A172 (cell line): ENCODE measurements at regions not wholly inside any gene's neighbourhood (a gene's known extent, or its start where the extent isn't known, plus 50 kb on each side); places are given as distances from the start of the nearest gene placed in this dataset.

Experiments used
- DNase-seq: peaks from one replicate; pipeline ENCODE4 v3.0.0-alpha.2; 2015; ENCODE audit warnings: low spot score

DNA sequence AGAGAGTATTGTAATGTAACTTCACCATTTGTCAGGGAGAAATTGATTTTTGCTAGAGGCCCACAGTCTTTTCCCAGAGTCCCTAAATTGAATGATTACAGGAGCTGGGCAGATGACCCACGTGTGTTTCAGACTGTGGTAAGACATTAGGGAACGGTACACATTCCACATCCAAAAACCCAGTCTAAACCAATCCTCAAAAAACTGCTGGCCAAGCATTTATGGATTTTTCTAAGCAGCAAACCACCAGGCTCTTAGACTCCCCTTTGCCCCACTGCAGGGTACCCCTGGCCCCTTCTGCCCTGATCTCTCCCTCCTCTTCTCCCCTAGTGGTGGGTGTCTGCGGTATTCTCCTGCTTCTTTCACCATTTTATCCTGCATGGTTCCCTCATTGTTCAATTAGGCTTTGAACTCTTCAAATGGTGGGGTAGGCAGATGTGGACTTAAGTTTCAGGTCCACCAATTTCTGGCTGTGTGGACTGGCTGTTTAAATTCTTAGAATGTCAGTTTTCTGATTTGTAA is 135.5 kb upstream of the SORCS3 start:
- DNase-seq: no peak

- no peak for DNase-seq
Observed at GRCh38 chr10:104509981-104510380, 131.1 kb upstream of the SORCS3 start.

DNA sequence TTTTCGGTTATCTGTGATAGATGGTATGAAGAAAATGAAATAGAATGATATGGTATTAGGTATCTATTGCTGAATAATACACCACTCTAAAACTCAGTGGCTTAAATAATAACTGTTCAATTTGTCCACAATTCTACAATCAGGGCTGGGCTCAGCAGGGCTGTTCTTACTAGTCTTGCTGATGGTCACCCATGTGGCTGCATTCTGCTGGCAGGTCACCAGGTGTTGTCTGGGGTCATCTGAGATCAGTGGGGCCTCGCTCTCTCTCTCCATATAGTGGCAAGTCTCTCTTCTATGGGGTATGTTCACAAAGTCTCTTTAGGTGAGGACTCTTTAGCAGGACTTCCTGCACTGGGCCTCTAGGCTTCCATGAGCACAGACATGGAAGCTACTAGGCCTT is 130.4 kb upstream of the SORCS3 start:
- DNase-seq: no peak

DNA sequence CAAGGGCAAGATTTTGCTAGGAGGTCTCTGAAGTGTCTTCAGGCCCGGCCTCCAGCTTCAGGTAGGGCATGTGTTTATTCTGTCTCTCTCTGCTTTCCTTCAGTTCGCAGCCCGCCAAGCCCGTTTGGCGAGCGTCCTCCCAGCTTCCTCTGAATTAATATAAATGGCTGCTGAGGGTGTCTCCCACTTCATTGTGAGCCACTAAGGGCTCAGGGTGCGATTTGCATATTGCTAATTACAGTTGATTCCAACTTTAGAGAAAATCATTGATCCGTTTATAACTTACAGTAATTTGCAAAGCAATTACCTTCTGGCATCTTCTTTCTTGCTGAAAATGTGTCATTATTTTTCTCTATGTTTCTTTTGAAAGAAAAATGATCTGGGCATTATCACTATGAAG is 128.3 kb upstream of the SORCS3 start:
- no peak for DNase-seq

DNA sequence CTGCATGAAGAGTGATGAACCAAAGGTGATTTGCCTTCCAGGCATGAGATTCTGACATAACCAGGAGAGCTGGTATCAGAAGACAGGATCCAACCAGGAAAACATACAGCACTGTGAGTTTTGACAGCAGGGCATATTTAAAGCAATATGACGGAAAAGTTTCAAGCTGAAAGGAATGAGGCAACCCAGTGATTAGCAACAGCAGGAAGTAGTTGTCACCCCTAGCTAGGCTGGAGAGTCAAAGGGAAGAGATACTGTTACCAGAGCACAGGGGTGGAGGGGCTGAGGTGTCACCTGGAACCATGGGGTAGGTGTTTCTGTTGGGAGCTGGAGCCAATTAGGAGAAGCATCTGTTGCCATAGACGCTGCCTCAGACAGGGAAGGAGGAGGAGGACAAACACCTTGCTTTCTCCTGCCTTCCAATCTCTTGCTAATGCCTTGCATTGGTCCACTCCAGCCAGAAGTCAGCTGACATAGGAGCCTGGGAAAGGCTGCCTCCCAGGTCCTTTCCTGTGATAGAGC is 125.4 kb upstream of the SORCS3 start:
- DNase-seq: no peak

DNA sequence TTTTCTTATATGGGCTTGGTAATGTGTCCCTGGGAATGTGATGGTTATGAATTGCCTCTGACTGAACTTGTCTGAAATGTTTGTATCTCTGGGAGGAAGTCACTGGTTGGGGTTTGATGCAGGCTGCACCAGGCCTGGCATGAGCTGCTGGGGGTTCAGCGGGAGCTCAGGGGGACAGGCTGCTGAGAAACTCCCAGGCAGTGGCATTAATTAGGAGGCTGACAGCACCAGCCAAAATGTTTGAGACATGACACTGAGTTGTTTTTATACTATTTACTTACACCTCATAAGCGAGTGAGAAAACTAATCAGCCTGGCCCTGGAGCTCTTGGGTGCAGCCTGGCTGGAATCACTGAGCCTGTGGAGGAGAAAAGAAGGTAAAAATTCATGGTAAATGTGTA is 124.1 kb upstream of the SORCS3 start:
- no peak for DNase-seq

DNA sequence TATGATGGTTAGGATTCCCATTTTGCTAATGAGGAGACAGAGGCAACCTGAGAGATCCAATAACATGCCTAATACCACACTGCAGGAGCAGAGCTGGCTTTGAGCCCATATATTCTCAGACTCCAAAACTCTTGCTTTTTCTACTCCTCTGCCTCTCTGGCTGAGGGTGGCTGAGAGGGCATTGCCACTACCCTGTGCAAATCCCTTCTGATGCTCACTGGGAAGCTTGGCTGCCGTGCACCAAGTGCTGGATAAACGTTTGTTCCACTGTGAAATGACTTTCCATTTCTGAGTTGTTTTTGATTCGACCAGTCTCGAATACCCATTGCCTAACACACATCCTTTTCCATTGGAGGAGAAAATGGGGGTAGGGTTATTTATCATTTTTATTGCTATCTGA is 123.1 kb upstream of the SORCS3 start:
- no peak for DNase-seq

GRCh38 chr10:104518891-104519290 is 122.2 kb upstream of the SORCS3 start:
- DNase-seq: no peak

DNA sequence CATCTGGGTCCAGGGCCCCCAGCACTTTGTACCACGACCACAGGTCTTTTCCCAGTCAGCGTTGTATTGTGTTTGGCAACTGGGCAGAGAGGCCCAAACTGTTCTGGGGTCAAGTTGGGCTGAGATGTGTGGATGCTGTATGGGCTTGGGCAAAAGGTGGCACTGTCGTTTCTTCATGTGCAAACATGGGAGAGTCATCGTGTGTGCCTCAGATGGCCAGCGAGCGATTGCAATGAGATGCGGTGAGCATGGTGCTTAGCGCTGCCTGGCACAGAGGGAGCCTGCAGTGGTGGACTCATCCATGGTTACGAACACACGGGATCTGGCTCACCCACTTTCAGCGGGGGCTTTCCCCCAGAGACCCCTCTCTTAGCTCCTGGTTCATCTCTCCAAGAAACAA is 120.4 kb upstream of the SORCS3 start:
- DNase-seq: no peak

DNA sequence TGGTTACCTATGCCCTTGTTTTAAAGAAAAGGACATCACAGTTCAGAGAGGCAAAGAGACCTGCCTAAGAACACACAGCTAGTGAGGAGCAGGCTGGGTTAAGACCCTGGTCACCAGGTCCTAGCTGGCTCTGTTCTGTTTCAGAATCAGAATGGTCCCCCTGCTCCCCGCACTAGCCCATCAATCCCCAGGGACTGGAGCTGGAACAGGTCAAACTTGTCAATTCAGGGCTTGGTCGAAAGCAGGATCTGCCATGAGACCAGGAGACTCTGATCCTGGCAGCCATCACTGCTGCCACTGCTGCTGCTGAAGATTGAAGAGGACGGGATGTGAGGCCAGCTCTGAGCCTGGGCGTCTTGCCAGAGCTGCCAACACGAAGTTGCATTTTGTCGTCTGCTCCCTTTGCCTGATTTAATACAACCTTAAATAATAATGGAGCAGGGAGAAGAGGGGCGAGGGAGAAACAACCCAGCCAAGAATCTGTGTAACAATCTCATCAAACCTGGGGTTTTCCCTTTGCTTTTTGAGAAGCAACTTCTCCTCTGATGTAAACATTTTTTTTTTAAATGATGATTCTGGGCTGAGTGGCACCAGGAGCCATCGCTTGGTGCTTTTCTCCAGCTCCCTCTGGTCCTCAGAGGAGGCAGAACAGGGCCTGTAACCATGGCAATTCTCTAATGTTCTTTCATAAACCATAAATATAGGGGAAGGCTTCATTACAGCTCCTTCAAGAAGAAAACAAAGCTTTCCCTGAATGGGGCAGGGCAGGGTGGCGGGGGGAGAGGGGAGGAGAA is 119.0 kb upstream of the SORCS3 start:
- DNase-seq: no peak

DNA sequence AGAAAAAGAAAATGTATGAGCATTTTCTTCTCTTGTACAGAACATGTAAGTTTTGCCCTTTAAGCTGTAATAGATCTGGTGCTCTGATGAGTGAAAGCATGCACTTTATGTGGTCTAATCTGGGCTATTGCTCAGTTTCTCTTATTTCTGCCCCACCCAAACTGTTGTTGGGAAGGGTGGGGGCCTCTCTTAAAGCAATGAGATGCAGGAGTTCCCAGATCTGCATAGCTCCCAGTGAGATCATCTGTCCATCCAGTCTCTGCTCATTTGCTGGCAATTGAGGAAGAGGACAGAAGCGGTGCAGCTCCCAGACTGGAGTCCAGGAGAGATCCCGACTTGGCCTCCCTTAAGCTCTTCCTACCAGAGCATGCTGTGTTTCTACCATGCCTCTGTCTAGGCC is 114.9 kb upstream of the SORCS3 start:
- DNase-seq: no peak

GRCh38 chr10:104527013-104527412 is 114.1 kb upstream of the SORCS3 start:
- DNase-seq: no peak

- DNase-seq: no peak
Observed at GRCh38 chr10:104540181-104540580, 100.9 kb upstream of the SORCS3 start.

DNA sequence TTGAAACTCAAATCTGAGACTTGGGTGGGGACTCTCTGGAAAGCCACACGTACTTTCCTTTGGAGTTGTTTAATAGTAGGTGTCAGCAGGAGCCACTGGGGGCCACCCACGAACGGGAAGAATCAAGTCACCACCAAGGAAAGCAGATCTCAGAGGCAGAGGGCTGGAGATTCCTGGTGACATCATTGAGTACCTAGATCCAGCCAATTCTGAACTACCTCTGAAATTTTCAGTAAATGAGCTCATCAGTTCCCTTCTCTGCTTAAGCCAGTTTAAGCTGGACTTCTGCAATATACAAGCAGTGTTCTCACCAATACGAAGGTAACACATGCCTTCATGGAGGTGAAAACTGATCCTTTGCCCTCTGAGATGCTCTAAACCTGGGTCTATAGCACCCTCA is 99.3 kb upstream of the SORCS3 start:
- no peak for DNase-seq

GRCh38 chr10:104546336-104546735 is 94.8 kb upstream of the SORCS3 start:
- DNase-seq: no peak

- DNase-seq: no peak
Observed at GRCh38 chr10:104546756-104547155, 94.3 kb upstream of the SORCS3 start.

- DNase-seq: peak; percentile 26
Observed at GRCh38 chr10:104548090-104548489, 93.0 kb upstream of the SORCS3 start.

GRCh38 chr10:104556831-104557230 is 84.3 kb upstream of the SORCS3 start:
- DNase-seq: no peak

DNA sequence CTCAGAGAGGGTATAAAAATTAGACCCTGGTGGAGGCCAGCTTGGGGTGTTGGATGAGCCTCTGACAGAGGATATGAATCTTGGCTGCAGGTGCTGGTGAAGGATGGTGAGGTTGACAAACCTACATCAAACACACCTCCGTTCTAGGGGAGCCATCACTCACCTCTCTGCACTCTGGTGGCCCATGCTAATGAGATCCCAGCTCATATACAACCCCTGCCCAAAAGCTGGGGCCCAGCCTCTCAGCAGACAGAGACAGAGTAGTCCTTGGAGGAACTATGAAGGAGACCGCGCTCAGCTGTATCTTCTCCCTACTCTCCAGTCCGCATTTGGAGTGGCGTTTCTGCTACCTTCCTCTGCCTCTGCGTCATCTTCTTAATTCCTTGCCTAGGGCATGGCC is 83.1 kb upstream of the SORCS3 start:
- DNase-seq: no peak

GRCh38 chr10:104559935-104560334 is 81.2 kb upstream of the SORCS3 start:
- no peak for DNase-seq

DNA sequence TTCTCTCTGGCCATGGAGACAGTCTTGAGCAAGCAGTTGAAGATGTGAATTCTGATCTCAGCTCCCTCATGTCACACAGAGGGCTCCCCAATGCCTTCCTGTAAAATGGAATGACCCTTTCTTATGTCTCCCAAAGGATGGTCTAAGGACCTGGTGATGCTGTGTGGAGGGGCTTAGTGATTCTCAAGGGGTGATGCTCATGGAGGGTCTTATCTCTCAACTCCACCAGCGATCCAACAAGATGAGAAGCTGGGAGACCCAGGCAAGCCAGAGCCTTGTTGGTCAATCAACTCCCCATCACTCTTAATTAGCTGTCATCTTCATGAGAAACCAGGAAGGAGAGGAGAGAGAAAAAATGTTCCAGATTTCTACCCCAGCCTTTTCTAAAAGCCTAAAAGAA is 78.0 kb upstream of the SORCS3 start:
- no peak for DNase-seq

DNA sequence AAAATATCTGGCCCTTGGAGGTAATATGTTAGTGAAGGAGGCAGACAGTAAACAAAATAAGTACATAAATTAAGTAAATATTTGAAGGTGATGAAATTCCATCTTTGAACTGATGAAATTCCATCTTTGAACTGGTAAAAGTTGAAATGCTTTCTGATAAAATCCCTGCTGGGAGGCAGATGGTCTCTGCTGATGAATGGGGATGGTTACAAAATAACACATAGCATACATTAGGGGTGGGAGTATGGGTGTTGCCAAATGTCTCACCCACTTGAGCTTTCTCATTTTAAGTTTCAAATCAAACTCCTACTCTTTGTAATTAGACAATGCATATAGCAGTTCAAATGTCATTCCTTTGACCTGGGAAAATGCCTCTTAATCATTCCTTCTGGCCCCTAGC is 77.5 kb upstream of the SORCS3 start:
- DNase-seq: no peak

DNA sequence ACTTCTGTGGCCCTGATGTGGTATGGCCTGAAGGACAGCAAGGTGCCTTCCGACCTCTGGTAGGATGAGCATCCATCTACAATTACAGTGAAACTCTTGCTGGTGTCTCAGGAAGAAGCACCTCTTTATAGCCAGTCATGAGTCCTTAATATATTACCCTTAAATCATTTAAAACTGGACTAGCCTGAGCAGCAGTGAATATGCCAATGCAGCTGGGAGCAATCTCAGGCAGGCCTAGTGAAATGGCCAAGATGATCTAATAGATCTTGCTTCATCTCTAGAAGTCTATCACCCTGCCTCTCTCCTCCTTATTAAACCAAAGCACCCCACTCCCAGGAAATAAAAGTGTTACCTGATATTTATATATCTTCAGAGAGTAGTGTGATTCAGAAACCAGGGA is 66.7 kb upstream of the SORCS3 start:
- DNase-seq: no peak

GRCh38 chr10:104574838-104575237 is 66.3 kb upstream of the SORCS3 start:
- DNase-seq: no peak
